Adrenal gland (tissue), 9 donors: ENCODE measurements at regions not wholly inside any gene's neighbourhood (a gene's known extent, or its start where the extent isn't known, plus 50 kb on each side); places are given as distances from the start of the nearest gene placed in this dataset.

Experiments
- DNase-seq, 7 donors: peaks; one replicate each; pipeline ENCODE4 v3.0.0-alpha.2; 2019 to 2020
- H3K27ac ChIP-seq, 5 donors: fragments of 200-600 bp; sonication (generic) in 4 of 5; 1 replicate in 3 of 5; 2 replicates in 2 of 5; pipeline versions ENCODE4 v1.5.1 to v1.8.0; 2016 to 2020; ENCODE audit warnings: mild to moderate bottlenecking in 1 of 5
- H3K27me3 ChIP-seq: fragments of 200-600 bp; 2 replicates; pipeline ENCODE4 v1.8.0; 2021
- H3K36me3 ChIP-seq, 2 donors: fragments of 200-600 bp; replicated peaks in 1 of 2; 1 replicate in 1 of 2; 2 replicates in 1 of 2; pipeline versions ENCODE4 v1.5.1 to v1.8.0; 2018 to 2022
- H3K4me1 ChIP-seq, 2 donors: fragments of 200-600 bp; replicated peaks in 1 of 2; 1 replicate in 1 of 2; 2 replicates in 1 of 2; pipeline versions ENCODE4 v1.5.1 to v1.8.0; 2018 to 2021
- H3K4me3 ChIP-seq, 4 donors: fragments of 200-600 bp; sonication (generic) in 3 of 4; one replicate each; pipeline ENCODE4 v1.5.1; 2016 to 2018
- H3K9me3 ChIP-seq, 3 donors: fragments of 200-600 bp; sonication (generic) in 1 of 3; replicated peaks in 1 of 3; 1 replicate in 2 of 3; 2 replicates in 1 of 3; pipeline versions ENCODE4 v1.5.1 to v1.8.0; 2016 to 2021
- CTCF ChIP-seq, 6 experiments: fragments of 450-650 bp in 4 of 6; fragments of 200-600 bp in 2 of 6; sonication (generic) in 1 of 6; IDR thresholded peaks; 1 replicate in 5 of 6; 2 replicates in 1 of 6; pipeline versions ENCODE4 v1.5.1 to v1.8.0; 2016 to 2021; ENCODE audit warnings: antibody characterized with exemption in 6 of 6, mild to moderate bottlenecking in 2 of 6, moderate library complexity in 1 of 6
- POLR2A ChIP-seq, 2 donors: fragments of 450-650 bp; IDR thresholded peaks; one replicate each; pipeline ENCODE4 v1.6.1; 2017; ENCODE audit warnings: antibody characterized with exemption in 2 of 2, mild to moderate bottlenecking in 2 of 2, moderate library complexity in 1 of 2
- WGBS, 4 donors: extraction: QIAGEN DNeasy Blood & Tissue Kit in 2 of 4; methylation state at CpG; one replicate each; pipeline versions ENCODE4 v1.1.5 to v1.1.7; 2013 to 2017; 5-methylcytosine and 5-hydroxymethylcytosine counted together
- intact Hi-C, 2 donors: fragments of 100-400 bp; cut with DNase I; formaldehyde crosslinking; loops; one replicate each; pipeline versions ENCODE4 v1.14.1 to v1.15.0; 2022 to 2023
- donor health status: healthy with polysubstance abuse.
- donor health status: Bipolar disorder and iron deficiency.
- donor health status: DM: yes; HTN: yes; CAD: no.
- donor health status: DM: no; HTN: no; CAD: no.
- donor health status: DM: no; HTN: no; CAD: no.

- no peaks in the 10 kb centered on the region for H3K4me1 ChIP-seq
- no peak for TF ChIP-seq POLR2A (IDR thresholded peaks at IDR 0.05)
- no peak for TF ChIP-seq CTCF (IDR thresholded peaks at IDR 0.05)
- DNase-seq = no peak
- H3K4me3 ChIP-seq = no peak overlapping the region
- no peaks in the 10 kb centered on the region for H3K36me3 ChIP-seq
- no peak overlapping the region for H3K27ac ChIP-seq
- intact Hi-C loops = no loop called here
- no peaks in the 10 kb centered on the region for H3K9me3 ChIP-seq
- H3K27me3 ChIP-seq = no peaks in the 10 kb centered on the region
Measured at GRCh38 chr21:18677632-18678031, 274.0 kb upstream of the TMPRSS15 start.

- TF ChIP-seq CTCF (IDR thresholded peaks at IDR 0.05) = no peak
- TF ChIP-seq POLR2A (IDR thresholded peaks at IDR 0.05) = no peak
- H3K27ac ChIP-seq = no peak overlapping the region
- no peak overlapping the region for H3K4me3 ChIP-seq
- H3K9me3 ChIP-seq = peaks cover 0 to 5% (median 0%) of the 10 kb centered on the region in 3 donors
- WGBS, 4 donors = 42 to 56% (median 49%) methylated on average over 3 of the region's 3 CpGs
- H3K36me3 ChIP-seq = no peaks in the 10 kb centered on the region
- intact Hi-C loops = no loop called here
- no peak for DNase-seq
- no peaks in the 10 kb centered on the region for H3K4me1 ChIP-seq
- no peaks in the 10 kb centered on the region for H3K27me3 ChIP-seq
Measured at GRCh38 chr21:18705971-18706370, 302.4 kb upstream of the TMPRSS15 start.

- 62 to 76% (median 67%) methylated on average over 1 of the region's 1 CpG for WGBS, 4 donors
- no peak overlapping the region for H3K27ac ChIP-seq
- no peak for DNase-seq
- H3K27me3 ChIP-seq = no peaks in the 10 kb centered on the region
- TF ChIP-seq CTCF (IDR thresholded peaks at IDR 0.05) (no peak), POLR2A (IDR thresholded peaks at IDR 0.05) (no peak)
- no peaks in the 10 kb centered on the region for H3K4me1 ChIP-seq
- intact Hi-C loops = no loop called here
- H3K9me3 ChIP-seq = no peaks in the 10 kb centered on the region
- no peak overlapping the region for H3K4me3 ChIP-seq
- H3K36me3 ChIP-seq = no peaks in the 10 kb centered on the region
Measured at GRCh38 chr21:18711662-18712061, 308.1 kb upstream of the TMPRSS15 start.

GRCh38 chr21:18715606-18716005, 312.0 kb upstream of the TMPRSS15 start:
- no peaks in the 10 kb centered on the region for H3K27me3 ChIP-seq
- intact Hi-C loops = no loop called here
- no peak overlapping the region for H3K27ac ChIP-seq
- 69 to 71% (median 70%) methylated on average over 3 of the region's 3 CpGs for WGBS, 4 donors
- no peaks in the 10 kb centered on the region for H3K9me3 ChIP-seq
- TF ChIP-seq POLR2A (IDR thresholded peaks at IDR 0.05) (no peak), CTCF (IDR thresholded peaks at IDR 0.05) (no peak)
- no peaks in the 10 kb centered on the region for H3K4me1 ChIP-seq
- no peak for DNase-seq
- no peaks in the 10 kb centered on the region for H3K36me3 ChIP-seq
- H3K4me3 ChIP-seq = no peak overlapping the region
